A673 (cell line): ENCODE measurements at regions not wholly inside any gene's neighbourhood (a gene's known extent, or its start where the extent isn't known, plus 50 kb on each side); places are given as distances from the start of the nearest gene placed in this dataset.

ENCODE experiments used
- CTCF ChIP-seq: fragments of 300-800, 200-600 bp; sonication (generic); conservative IDR thresholded peaks from 2 replicates; pipeline ENCODE4 v1.5.1; 2017; ENCODE audit warnings: low read depth, mild to moderate bottlenecking, antibody characterized with exemption, low read length, moderate library complexity, mixed read lengths
- EZH2 ChIP-seq: fragments of 200-600 bp; sonication (generic); IDR thresholded peaks from 2 replicates; pipeline ENCODE4 v1.6.1; 2017; ENCODE audit warnings: borderline replicate concordance, low read depth, mild to moderate bottlenecking, mixed read lengths, antibody characterized with exemption, low read length; ENCODE audit not compliant: poor library complexity, severe bottlenecking

GRCh38 chr1:209029737-209030136 is 553.8 kb upstream of the CAMK1G start:
- TF ChIP-seq EZH2, result no peak
- no peak for TF ChIP-seq CTCF
